ENCODE measurements at regions not wholly inside any gene's neighbourhood (a gene's known extent, or its start where the extent isn't known, plus 50 kb on each side); places are given as distances from the start of the nearest gene placed in this dataset.

DNA sequence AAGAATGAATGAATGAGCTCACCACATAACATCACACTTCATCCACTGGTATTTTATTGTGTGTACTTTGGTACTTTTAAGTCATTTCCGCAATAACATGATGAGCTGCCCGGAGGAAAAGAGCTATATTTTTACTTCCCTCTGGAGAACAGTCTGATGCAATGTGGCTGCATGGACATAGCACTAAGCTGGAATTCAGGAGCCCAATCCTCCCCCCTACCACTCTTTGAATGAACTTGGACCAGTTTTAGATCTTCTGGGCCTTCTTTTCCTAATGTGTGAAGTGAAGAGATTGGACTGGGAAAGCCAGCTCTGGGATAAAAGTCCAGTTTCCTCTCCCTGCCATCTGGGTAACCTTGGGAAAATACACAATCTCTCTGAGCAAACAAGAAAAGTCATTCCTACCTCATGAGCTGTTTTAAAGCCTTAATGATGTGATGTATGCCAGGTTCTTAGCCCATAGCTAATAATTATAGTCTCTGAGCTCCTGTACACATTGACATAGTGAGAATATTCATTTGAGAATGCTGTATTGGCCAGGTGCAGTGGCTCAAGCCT is 79.3 kb downstream of the ABCC12 start:
- Histone ChIP-seq H3K9me3 (no peaks in the 10 kb centered on the region), H3K27me3 (no peaks in the 10 kb centered on the region), H3K4me3 (replicated peaks in 1 of 3) (no peak overlapping the region), H3K4me1 (no peaks in the 10 kb centered on the region), H3K36me3 (no peaks in the 10 kb centered on the region), H3K27ac (no peak overlapping the region)
- no peak for TF ChIP-seq POLR2A (IDR thresholded peaks at IDR 0.05)
- TF ChIP-seq, protein P1, sequence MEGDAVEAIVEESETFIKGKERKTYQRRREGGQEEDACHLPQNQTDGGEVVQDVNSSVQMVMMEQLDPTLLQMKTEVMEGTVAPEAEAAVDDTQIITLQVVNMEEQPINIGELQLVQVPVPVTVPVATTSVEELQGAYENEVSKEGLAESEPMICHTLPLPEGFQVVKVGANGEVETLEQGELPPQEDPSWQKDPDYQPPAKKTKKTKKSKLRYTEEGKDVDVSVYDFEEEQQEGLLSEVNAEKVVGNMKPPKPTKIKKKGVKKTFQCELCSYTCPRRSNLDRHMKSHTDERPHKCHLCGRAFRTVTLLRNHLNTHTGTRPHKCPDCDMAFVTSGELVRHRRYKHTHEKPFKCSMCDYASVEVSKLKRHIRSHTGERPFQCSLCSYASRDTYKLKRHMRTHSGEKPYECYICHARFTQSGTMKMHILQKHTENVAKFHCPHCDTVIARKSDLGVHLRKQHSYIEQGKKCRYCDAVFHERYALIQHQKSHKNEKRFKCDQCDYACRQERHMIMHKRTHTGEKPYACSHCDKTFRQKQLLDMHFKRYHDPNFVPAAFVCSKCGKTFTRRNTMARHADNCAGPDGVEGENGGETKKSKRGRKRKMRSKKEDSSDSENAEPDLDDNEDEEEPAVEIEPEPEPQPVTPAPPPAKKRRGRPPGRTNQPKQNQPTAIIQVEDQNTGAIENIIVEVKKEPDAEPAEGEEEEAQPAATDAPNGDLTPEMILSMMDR (IDR thresholded peaks at IDR 0.05), result no peak
- intact Hi-C loops (cut with DNase I), result no loop called here
- DNase-seq, result no peak
- 85 to 89% methylated on average over 2 of the region's 2 CpGs for WGBS, 2 donors

DNA sequence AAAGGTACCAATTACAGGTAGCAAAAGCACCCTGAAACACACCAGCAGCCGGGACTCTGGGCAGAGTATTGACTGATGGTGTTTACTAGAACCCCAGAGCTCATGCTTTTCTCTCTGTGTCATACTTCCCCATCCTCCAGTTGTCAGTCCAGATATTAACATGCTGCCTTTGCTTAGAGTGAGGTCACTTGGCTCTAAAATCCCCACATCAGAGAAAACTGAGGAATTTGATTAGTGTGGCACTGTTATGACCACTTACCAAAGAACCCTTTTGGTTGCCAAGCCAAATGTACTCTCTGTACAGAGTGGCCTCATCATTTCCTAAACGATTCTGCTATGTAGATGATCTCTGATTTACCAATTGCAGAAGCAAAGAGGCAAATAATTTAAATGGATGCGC is 80.4 kb downstream of the ABCC12 start:
- DNase-seq, result no peak
- WGBS, 2 donors, result 84 to 87% methylated on average over 3 of the region's 3 CpGs
- Histone ChIP-seq H3K4me1 (no peaks in the 10 kb centered on the region), H3K27ac (no peak overlapping the region), H3K27me3 (no peaks in the 10 kb centered on the region), H3K36me3 (no peaks in the 10 kb centered on the region), H3K4me3 (replicated peaks in 1 of 3) (no peak overlapping the region), H3K9me3 (no peaks in the 10 kb centered on the region)
- intact Hi-C loops (cut with DNase I), result no loop called here
- TF ChIP-seq POLR2A (IDR thresholded peaks at IDR 0.05), result no peak
- TF ChIP-seq, protein P1 (IDR thresholded peaks at IDR 0.05), result no peak

DNA sequence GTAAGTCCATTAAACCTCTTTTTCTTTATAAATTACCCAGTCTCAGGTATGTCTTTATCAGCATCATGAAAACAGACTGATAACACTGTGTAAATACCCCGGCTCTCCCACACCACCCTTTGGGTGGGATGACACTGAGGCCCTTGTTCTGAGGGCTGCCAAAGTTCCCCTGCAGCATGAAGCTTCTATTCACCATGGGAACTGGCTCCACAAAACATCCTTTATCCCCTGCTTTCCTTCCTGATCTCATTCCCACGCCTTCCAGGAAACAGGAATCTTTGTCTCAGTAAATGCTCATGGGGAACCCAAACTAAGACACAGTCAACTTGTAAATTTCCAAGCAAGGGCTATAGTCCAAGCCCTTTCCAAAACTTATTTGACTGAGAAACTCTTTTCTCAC is 88.4 kb downstream of the ABCC12 start:
- no peaks in the 10 kb centered on the region for H3K36me3 ChIP-seq
- 59 to 68% methylated on average over 2 of the region's 2 CpGs for WGBS, 2 donors
- no peak overlapping the region for H3K27ac ChIP-seq
- DNase-seq, result no peak
- H3K4me3 ChIP-seq (replicated peaks in 1 of 3), result no peak overlapping the region
- no peaks in the 10 kb centered on the region for H3K27me3 ChIP-seq
- H3K4me1 ChIP-seq, result peaks cover 0 to 4% of the 10 kb centered on the region in 2 donors
- H3K9me3 ChIP-seq, result no peaks in the 10 kb centered on the region
- no peak for TF ChIP-seq POLR2A (IDR thresholded peaks at IDR 0.05)
- TF ChIP-seq, protein P1 (IDR thresholded peaks at IDR 0.05), result no peak
- intact Hi-C loops (cut with DNase I), result no loop called here

DNA sequence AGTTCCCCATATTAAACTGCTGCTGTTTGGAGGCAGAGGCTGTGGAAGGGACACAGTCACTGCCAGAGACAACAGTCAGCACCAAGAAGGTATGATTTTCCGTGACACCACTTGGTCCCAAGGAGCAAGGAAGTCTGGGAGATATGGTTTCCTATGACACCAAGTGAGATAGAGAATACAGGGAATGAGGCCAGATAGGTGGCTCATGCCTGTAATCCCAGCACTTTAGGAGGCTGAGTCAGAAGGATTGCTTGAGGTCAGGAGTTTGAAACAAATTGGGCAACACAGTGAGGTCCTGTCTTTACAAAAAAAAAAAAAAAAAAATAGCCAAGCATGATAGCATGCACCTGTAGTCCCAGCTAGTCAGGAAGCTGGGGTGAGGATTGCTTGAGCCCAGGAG is 90.8 kb downstream of the ABCC12 start:
- Histone ChIP-seq H3K36me3 (no peaks in the 10 kb centered on the region), H3K27me3 (no peaks in the 10 kb centered on the region), H3K4me3 (replicated peaks in 1 of 3) (no peak overlapping the region), H3K4me1 (peaks cover 0 to 5% of the 10 kb centered on the region in 2 donors), H3K9me3 (no peaks in the 10 kb centered on the region), H3K27ac (no peak overlapping the region)
- 93 to 100% methylated on average over 1 of the region's 1 CpG for WGBS, 2 donors
- intact Hi-C loops (cut with DNase I), result no loop called here
- no peak for DNase-seq
- TF ChIP-seq, protein P1 (IDR thresholded peaks at IDR 0.05), result no peak
- no peak for TF ChIP-seq POLR2A (IDR thresholded peaks at IDR 0.05)

DNA sequence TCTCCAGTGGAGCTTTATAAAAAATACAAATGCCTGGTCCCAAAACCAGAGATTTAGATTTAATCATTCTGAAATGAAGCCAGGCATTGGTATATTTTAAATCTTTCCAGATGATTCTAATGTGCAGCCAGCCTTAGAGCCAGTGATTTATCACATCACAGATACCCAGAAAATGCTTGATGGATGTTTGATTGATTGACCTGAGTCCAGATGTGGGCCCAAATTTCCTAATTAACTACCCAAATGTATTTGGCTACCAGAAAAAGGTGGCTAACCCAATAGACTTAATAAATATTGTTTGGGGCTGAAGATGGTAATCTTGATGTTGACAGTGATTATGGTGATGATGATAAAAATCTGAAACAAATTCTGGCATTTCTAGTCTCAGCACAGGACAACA is 93.1 kb downstream of the ABCC12 start:
- no peaks in the 10 kb centered on the region for H3K27me3 ChIP-seq
- no peak for DNase-seq
- no peaks in the 10 kb centered on the region for H3K36me3 ChIP-seq
- H3K27ac ChIP-seq, result no peak overlapping the region
- H3K4me3 ChIP-seq (replicated peaks in 1 of 3), result no peak overlapping the region
- TF ChIP-seq, protein P1 (IDR thresholded peaks at IDR 0.05), result no peak
- no peak for TF ChIP-seq POLR2A (IDR thresholded peaks at IDR 0.05)
- no peaks in the 10 kb centered on the region for H3K9me3 ChIP-seq
- intact Hi-C loops (cut with DNase I), result no loop called here
- H3K4me1 ChIP-seq, result peaks cover 0 to 5% of the 10 kb centered on the region in 2 donors
